HepG2 (cell line): ENCODE measurements at regions not wholly inside any gene's neighbourhood (a gene's known extent, or its start where the extent isn't known, plus 50 kb on each side); places are given as distances from the start of the nearest gene placed in this dataset.
A peak's percentile ranks its signal among the peaks of the same experiment; 100 is the strongest.

Experiments
- ATF4 ChIP-seq, 2 experiments: fragments of 450-650 bp in 1 of 2; sonication (generic) in 1 of 2; formaldehyde crosslinking; IDR thresholded peaks; 2 replicates each; pipeline versions ENCODE4 v1.5.0 to v1.8.0; 2020 to 2022; ENCODE audit warnings: mild to moderate bottlenecking in 1 of 2, missing genetic modification reagents in 1 of 2
- HNF4G ChIP-seq, 2 experiments: sonication (generic) in 1 of 2; formaldehyde crosslinking in 1 of 2; IDR thresholded peaks; 2 replicates each; pipeline versions ENCODE4 v1.4.0 to v1.6.1; 2011 to 2020; ENCODE audit warnings: borderline replicate concordance in 2 of 2, low read depth in 2 of 2, mild to moderate bottlenecking in 2 of 2, low read length in 1 of 2, missing genetic modification reagents in 1 of 2, moderate library complexity in 1 of 2
- IRF2 ChIP-seq: IDR thresholded peaks from 2 replicates; pipeline ENCODE4 v1.6.1; 2018; ENCODE audit warnings: missing genetic modification reagents, missing compliant biosample characterization
- KDM4B ChIP-seq: sonication (generic); formaldehyde crosslinking; IDR thresholded peaks from 2 replicates; pipeline ENCODE4 v1.4.0; 2020; ENCODE audit warnings: missing genetic modification reagents
- MTERF4 ChIP-seq: sonication (generic); formaldehyde crosslinking; IDR thresholded peaks from 2 replicates; pipeline ENCODE4 v1.8.0; 2023; ENCODE audit warnings: mild to moderate bottlenecking, missing genetic modification reagents
- NFE2L2 ChIP-seq: fragments of 150-350 bp; IDR thresholded peaks from 2 replicates; pipeline ENCODE4 v1.6.1; 2014; ENCODE audit warnings: low read length
- POLR2G ChIP-seq: fragments of 200-400 bp; formaldehyde crosslinking; IDR thresholded peaks from 2 replicates; pipeline ENCODE4 v1.6.1; 2018; ENCODE audit warnings: mild to moderate bottlenecking, low read depth, low read length, moderate library complexity
- RAD51 ChIP-seq: fragments of 450-650 bp; IDR thresholded peaks from 2 replicates; pipeline ENCODE4 v1.6.1; 2016; ENCODE audit warnings: borderline replicate concordance
- SMC3 ChIP-seq: IDR thresholded peaks from 2 replicates; pipeline ENCODE4 v1.6.1; 2011; ENCODE audit warnings: low read length, improper control_type of control experiment
- SRY ChIP-seq: sonication (generic); formaldehyde crosslinking; IDR thresholded peaks from 2 replicates; pipeline ENCODE4 v1.8.0; 2022; ENCODE audit warnings: mild to moderate bottlenecking, missing genetic modification reagents
- TBX2 ChIP-seq: sonication (generic); formaldehyde crosslinking; IDR thresholded peaks from 2 replicates; pipeline ENCODE4 v1.5.0; 2020; ENCODE audit warnings: missing genetic modification reagents, mild to moderate bottlenecking, borderline replicate concordance
- ZBTB34 ChIP-seq: sonication (generic); formaldehyde crosslinking; IDR thresholded peaks from 2 replicates; pipeline ENCODE4 v1.8.0; 2022; ENCODE audit warnings: mild to moderate bottlenecking, missing genetic modification reagents
- ZFX ChIP-seq: sonication (generic); formaldehyde crosslinking; IDR thresholded peaks from 2 replicates; pipeline ENCODE4 v1.4.0; 2020; ENCODE audit warnings: mild to moderate bottlenecking, low read depth, missing genetic modification reagents, moderate library complexity
- ZFYVE20 ChIP-seq: sonication (generic); formaldehyde crosslinking; IDR thresholded peaks from 2 replicates; pipeline ENCODE4 v1.8.0; 2023; ENCODE audit warnings: low read depth, mild to moderate bottlenecking, moderate library complexity, missing genetic modification reagents, borderline replicate concordance
- ZNF121 ChIP-seq: sonication (generic); formaldehyde crosslinking; IDR thresholded peaks from 2 replicates; pipeline ENCODE4 v1.5.0; 2020; ENCODE audit warnings: mild to moderate bottlenecking, missing genetic modification reagents
- ZNF317 ChIP-seq: sonication (generic); formaldehyde crosslinking; IDR thresholded peaks from 2 replicates; pipeline ENCODE4 v1.5.0; 2020; ENCODE audit warnings: mild to moderate bottlenecking, missing genetic modification reagents
- ZNF451 ChIP-seq: sonication (generic); formaldehyde crosslinking; IDR thresholded peaks from 2 replicates; pipeline ENCODE4 v1.5.0; 2020; ENCODE audit warnings: mild to moderate bottlenecking, missing genetic modification reagents
- ZNF570 ChIP-seq: sonication (generic); formaldehyde crosslinking; IDR thresholded peaks from 2 replicates; pipeline ENCODE4 v1.4.0; 2020; ENCODE audit warnings: mild to moderate bottlenecking, missing genetic modification reagents, borderline replicate concordance
- ZNF891 ChIP-seq: sonication (generic); formaldehyde crosslinking; IDR thresholded peaks from 2 replicates; pipeline ENCODE4 v1.5.0; 2020; ENCODE audit warnings: mild to moderate bottlenecking, missing genetic modification reagents
- ZSCAN21 ChIP-seq: sonication (generic); formaldehyde crosslinking; IDR thresholded peaks from 2 replicates; pipeline ENCODE4 v1.8.0; 2022; ENCODE audit warnings: mild to moderate bottlenecking, missing genetic modification reagents, moderate library complexity, borderline replicate concordance

- no peak for TF ChIP-seq POLR2G
- TF ChIP-seq KDM4B (CRISPR knock-in tag), result no peak
- TF ChIP-seq HNF4G (IDR thresholded peaks at IDR 0.05; ENCODE audit: borderline replicate concordance, low read depth, low read length), result 0 out of 2 replicates have a peak, but pooled peaks have one; percentile 34
- no peak for TF ChIP-seq HNF4G (CRISPR knock-in tag; IDR thresholded peaks at IDR 0.05; ENCODE audit: borderline replicate concordance, low read depth)
- TF ChIP-seq MTERF4, result no peak
- TF ChIP-seq ZNF891 (CRISPR knock-in tag), result no peak
- TF ChIP-seq IRF2 (CRISPR knock-in tag), result no peak
- no peak for TF ChIP-seq RAD51
- TF ChIP-seq TBX2 (CRISPR knock-in tag), result no peak
- no peak for TF ChIP-seq ZBTB34
- no peak for TF ChIP-seq SRY (CRISPR knock-in tag)
- no peak for TF ChIP-seq ZFYVE20
- TF ChIP-seq ZNF570 (CRISPR knock-in tag), result no peak
- no peak for TF ChIP-seq ZFX (CRISPR knock-in tag)
- TF ChIP-seq NFE2L2, result no peak
- no peak for TF ChIP-seq ZNF451 (CRISPR knock-in tag)
- TF ChIP-seq ZNF121 (CRISPR knock-in tag), result no peak
- no peak for TF ChIP-seq ZSCAN21 (CRISPR knock-in tag)
- TF ChIP-seq SMC3, result no peak
- TF ChIP-seq ZNF317 (CRISPR knock-in tag), result no peak
- TF ChIP-seq ATF4 (CRISPR knock-in tag; IDR thresholded peaks at IDR 0.05), result no peak
Observed at GRCh38 chr12:30314506-30315100, 381.1 kb downstream of the IPO8 start (continued).
